GM23338 (cell line): ENCODE measurements at regions not wholly inside any gene's neighbourhood (a gene's known extent, or its start where the extent isn't known, plus 50 kb on each side); places are given as distances from the start of the nearest gene placed in this dataset.
"Not testable (repeated sequence)": the region's sequence is repeated elsewhere in the genome, so short reads cannot be mapped to it uniquely, and the experiment has no call there.

Source experiments
- ATAC-seq: fragments of 200-7000 bp; cut with Tn5 transposase; 3 replicates; pipeline ENCODE4 v1.9.1; 2020
- DNase-seq: peaks from one replicate; pipeline ENCODE4 v3.0.0-alpha.2; 2015; ENCODE audit warnings: low spot score
- H2AFZ ChIP-seq: fragments of 200-600 bp; sonication (generic); 2 replicates; pipeline ENCODE4 v1.8.0; 2016; ENCODE audit warnings: antibody characterized with exemption, mild to moderate bottlenecking, moderate library complexity
- H3F3A ChIP-seq: fragments of 200-600 bp; sonication (generic); replicated peaks from 2 replicates; pipeline ENCODE4 v1.8.0; 2017; ENCODE audit warnings: antibody characterized with exemption, mixed run types, low read depth
- H3K27ac ChIP-seq: fragments of 200-600 bp; sonication (generic); 2 replicates; pipeline ENCODE4 v1.6.1; 2016; ENCODE audit warnings: low read depth
- H3K27me3 ChIP-seq: fragments of 200-600 bp; sonication (generic); 2 replicates; pipeline ENCODE4 v1.8.0; 2016; ENCODE audit warnings: mild to moderate bottlenecking, mixed run types, moderate library complexity; ENCODE audit not compliant: insufficient read depth
- H3K36me3 ChIP-seq: fragments of 200-600 bp; sonication (generic); 2 replicates; pipeline ENCODE4 v1.8.0; 2016; ENCODE audit warnings: mild to moderate bottlenecking; ENCODE audit not compliant: insufficient read depth
- H3K4me1 ChIP-seq: fragments of 200-600 bp; sonication (generic); 2 replicates; pipeline ENCODE4 v1.8.0; 2016; ENCODE audit warnings: mild to moderate bottlenecking, moderate library complexity; ENCODE audit not compliant: insufficient read depth
- H3K4me2 ChIP-seq: fragments of 200-600 bp; sonication (generic); 2 replicates; pipeline ENCODE4 v1.7.1; 2017; ENCODE audit warnings: mixed run types
- H3K4me3 ChIP-seq: fragments of 200-600 bp; sonication (generic); 2 replicates; pipeline ENCODE4 v1.6.1; 2016; ENCODE audit warnings: mixed run types
- H3K79me2 ChIP-seq: fragments of 200-600 bp; sonication (generic); replicated peaks from 2 replicates; pipeline ENCODE4 v1.8.0; 2017; ENCODE audit warnings: mild to moderate bottlenecking; ENCODE audit not compliant: insufficient read depth
- H3K9me2 ChIP-seq: fragments of 200-600 bp; sonication (generic); 2 replicates; pipeline ENCODE4 v1.8.0; 2017; ENCODE audit not compliant: insufficient read depth
- H4K20me1 ChIP-seq: fragments of 200-600 bp; sonication (generic); replicated peaks from 2 replicates; pipeline ENCODE4 v1.8.0; 2017; ENCODE audit warnings: mild to moderate bottlenecking; ENCODE audit not compliant: insufficient read depth
- H3K27ac Mint-ChIP-seq: 2 replicates; pipeline ENCODE4 v1.8.0; 2020; ENCODE audit warnings: inconsistent platforms, mild to moderate bottlenecking, moderate library complexity, mixed read lengths
- H3K27me3 Mint-ChIP-seq: 3 replicates; pipeline ENCODE4 v1.8.0; 2022; ENCODE audit warnings: low read depth, mild to moderate bottlenecking, moderate library complexity, mixed read lengths, inconsistent platforms; ENCODE audit not compliant: insufficient read depth, poor library complexity
- H3K36me3 Mint-ChIP-seq: 3 replicates; pipeline ENCODE4 v1.8.0; 2021; ENCODE audit warnings: low read depth, mild to moderate bottlenecking, inconsistent platforms, moderate library complexity, mixed read lengths
- H3K4me1 Mint-ChIP-seq: 3 replicates; pipeline ENCODE4 v1.8.0; 2020; ENCODE audit warnings: mild to moderate bottlenecking, inconsistent platforms, mixed read lengths
- H3K4me3 Mint-ChIP-seq: 3 replicates; pipeline ENCODE4 v1.8.0; 2021; ENCODE audit warnings: moderate library complexity, mild to moderate bottlenecking, inconsistent platforms, mixed read lengths
- H3K9me3 Mint-ChIP-seq: 3 replicates; pipeline ENCODE4 v1.8.0; 2020; ENCODE audit warnings: moderate library complexity, mild to moderate bottlenecking, inconsistent platforms, mixed read lengths
- CTCF ChIP-seq, 2 experiments: fragments of 200-600 bp in 1 of 2; sonication (generic) in 1 of 2; conservative IDR thresholded peaks; 2 replicates each; pipeline versions ENCODE4 v1.5.1 to v1.6.1; 2016 to 2017; ENCODE audit warnings: antibody characterized with exemption in 2 of 2, low read depth in 2 of 2, mild to moderate bottlenecking in 2 of 2, moderate library complexity in 1 of 2
- ETS1 ChIP-seq: IDR thresholded peaks from 2 replicates; pipeline ENCODE4 v1.6.1; 2016; ENCODE audit warnings: antibody characterized with exemption
- EZH2 ChIP-seq: fragments of 200-600 bp; sonication (generic); IDR thresholded peaks from one replicate; pipeline ENCODE4 v1.8.0; 2017; ENCODE audit warnings: antibody characterized with exemption, mild to moderate bottlenecking, low read depth; ENCODE audit not compliant: unreplicated experiment
- EZH2phosphoT487 ChIP-seq: fragments of 200-600 bp; sonication (generic); IDR thresholded peaks from one replicate; pipeline ENCODE4 v1.8.1; 2018; ENCODE audit warnings: antibody characterized with exemption; ENCODE audit not compliant: unreplicated experiment
- JUNB ChIP-seq: IDR thresholded peaks from one replicate; pipeline ENCODE4 v1.6.1; 2016; ENCODE audit warnings: antibody characterized with exemption; ENCODE audit not compliant: unreplicated experiment
- NANOG ChIP-seq: IDR thresholded peaks from 2 replicates; pipeline ENCODE4 v1.6.1; 2016; ENCODE audit warnings: antibody characterized with exemption, borderline replicate concordance
- REST ChIP-seq: IDR thresholded peaks from one replicate; pipeline ENCODE4 v1.6.1; 2018; ENCODE audit warnings: antibody characterized with exemption; ENCODE audit not compliant: unreplicated experiment
- ZNF114 ChIP-seq: fragments of 250-450 bp; sonication (Bioruptor Pico); IDR thresholded peaks from 2 replicates; pipeline ENCODE4 v1.5.0; 2020; ENCODE audit warnings: mild to moderate bottlenecking, moderate library complexity
- ZNF331 ChIP-seq: fragments of 250-450 bp; sonication (Bioruptor Pico); IDR thresholded peaks from 2 replicates; pipeline ENCODE4 v1.5.0; 2020; ENCODE audit warnings: low read depth, mild to moderate bottlenecking, moderate library complexity

- not testable (repeated sequence) for H3K4me1 Mint-ChIP-seq, ATAC-seq, H3K4me3 ChIP-seq, H4K20me1 ChIP-seq, H2AFZ ChIP-seq, H3K9me3 Mint-ChIP-seq, H3K9me2 ChIP-seq, H3K27ac ChIP-seq, H3K27me3 Mint-ChIP-seq, H3K36me3 ChIP-seq, H3K79me2 ChIP-seq, DNase-seq, H3K27ac Mint-ChIP-seq, H3F3A ChIP-seq, H3K4me3 Mint-ChIP-seq, H3K4me2 ChIP-seq, H3K27me3 ChIP-seq, H3K4me1 ChIP-seq, H3K36me3 Mint-ChIP-seq
These were observed 90.4 kb upstream of the OSBPL11 start for GRCh38 chr3:125685741-125686140.

GRCh38 chr3:125692361-125692760 is 97.1 kb upstream of the OSBPL11 start:
- no peaks in the 10 kb centered on the region for H3F3A ChIP-seq
- no peaks in the 10 kb centered on the region for H3K79me2 ChIP-seq
- no peak for TF ChIP-seq JUNB
- TF ChIP-seq ETS1 = no peak
- TF ChIP-seq ZNF114 (CRISPR knock-in tag) = no peak
- TF ChIP-seq NANOG = no peak
- TF ChIP-seq REST = no peak
- TF ChIP-seq ZNF331 (CRISPR knock-in tag) = no peak
- TF ChIP-seq EZH2phosphoT487 = no peak
- TF ChIP-seq EZH2 = no peak
- TF ChIP-seq CTCF (conservative IDR thresholded peaks at IDR 0.05; ENCODE audit: low read depth in 2 of 2) = no peak
- Mint-ChIP-seq H3K4me1 (no peaks in the 10 kb centered on the region), H3K27ac (no peak overlapping the region), H3K4me3 (no peak overlapping the region), H3K36me3 (no peaks in the 10 kb centered on the region), H3K27me3 (peaks cover 2% of the 10 kb centered on the region), H3K9me3 (no peaks in the 10 kb centered on the region; the same call in 2 of the 3 replicates)
- no peak for DNase-seq
- H3K4me2 ChIP-seq = no peak overlapping the region
- no peaks in the 10 kb centered on the region for H3K36me3 ChIP-seq
- H3K4me1 ChIP-seq = no peaks in the 10 kb centered on the region
- no peak overlapping the region for H3K4me3 ChIP-seq
- no peak for ATAC-seq
- H3K27me3 ChIP-seq = no peaks in the 10 kb centered on the region
- H3K9me2 ChIP-seq = 0 out of 2 replicates have a peak, but pooled peaks cover 2% of the 10 kb centered on the region
- no peak overlapping the region for H2AFZ ChIP-seq
- H3K27ac ChIP-seq = no peak overlapping the region
- H4K20me1 ChIP-seq = no peaks in the 10 kb centered on the region
